ENCODE measurements at regions not wholly inside any gene's neighbourhood (a gene's known extent, or its start where the extent isn't known, plus 50 kb on each side); places are given as distances from the start of the nearest gene placed in this dataset.

DNA sequence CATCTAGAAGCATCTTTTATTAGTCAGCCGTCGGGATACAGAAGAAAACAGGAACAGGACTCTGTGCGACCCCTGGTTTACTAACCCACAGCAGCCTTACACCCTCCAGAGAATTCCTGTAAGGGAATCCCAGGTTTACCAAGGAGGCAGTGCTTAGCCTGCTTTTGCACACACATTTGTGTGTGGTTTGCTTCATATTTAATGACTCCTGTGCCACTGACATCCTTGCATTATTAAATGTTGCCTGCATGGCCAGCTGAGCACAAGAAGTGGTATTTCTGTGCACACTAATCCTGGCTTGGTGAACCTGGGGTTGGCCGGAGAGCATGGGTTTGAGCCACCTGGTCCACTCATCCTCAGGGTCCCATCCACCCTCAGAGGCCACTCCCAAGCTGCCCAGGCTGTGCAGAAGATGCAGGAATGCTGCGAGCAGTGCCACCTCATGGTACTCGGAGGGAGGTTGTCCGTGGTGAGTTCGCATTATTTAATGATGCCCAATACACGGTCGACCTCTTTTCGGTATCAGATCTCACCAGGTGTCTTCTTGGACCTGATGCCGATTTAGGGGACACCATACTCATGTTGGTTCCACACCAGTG, 152.4 kb upstream of the RTL1 start:
- H3K9ac ChIP-seq: no peak overlapping the region
- no peaks in the 10 kb centered on the region; the same call in 1 of the 2 replicates for H3K27me3 ChIP-seq (ENCODE audit: insufficient read depth, low read depth)
- no peak overlapping the region for H2AFZ ChIP-seq (ENCODE audit: low read depth)
- no peaks in the 10 kb centered on the region for H3K36me3 ChIP-seq (ENCODE audit: insufficient read depth)
- H3K4me1 ChIP-seq (ENCODE audit: low read depth, poor library complexity, severe bottlenecking): no peaks in the 10 kb centered on the region
- no peak overlapping the region for H3K27ac ChIP-seq
- TF ChIP-seq, protein P1, sequence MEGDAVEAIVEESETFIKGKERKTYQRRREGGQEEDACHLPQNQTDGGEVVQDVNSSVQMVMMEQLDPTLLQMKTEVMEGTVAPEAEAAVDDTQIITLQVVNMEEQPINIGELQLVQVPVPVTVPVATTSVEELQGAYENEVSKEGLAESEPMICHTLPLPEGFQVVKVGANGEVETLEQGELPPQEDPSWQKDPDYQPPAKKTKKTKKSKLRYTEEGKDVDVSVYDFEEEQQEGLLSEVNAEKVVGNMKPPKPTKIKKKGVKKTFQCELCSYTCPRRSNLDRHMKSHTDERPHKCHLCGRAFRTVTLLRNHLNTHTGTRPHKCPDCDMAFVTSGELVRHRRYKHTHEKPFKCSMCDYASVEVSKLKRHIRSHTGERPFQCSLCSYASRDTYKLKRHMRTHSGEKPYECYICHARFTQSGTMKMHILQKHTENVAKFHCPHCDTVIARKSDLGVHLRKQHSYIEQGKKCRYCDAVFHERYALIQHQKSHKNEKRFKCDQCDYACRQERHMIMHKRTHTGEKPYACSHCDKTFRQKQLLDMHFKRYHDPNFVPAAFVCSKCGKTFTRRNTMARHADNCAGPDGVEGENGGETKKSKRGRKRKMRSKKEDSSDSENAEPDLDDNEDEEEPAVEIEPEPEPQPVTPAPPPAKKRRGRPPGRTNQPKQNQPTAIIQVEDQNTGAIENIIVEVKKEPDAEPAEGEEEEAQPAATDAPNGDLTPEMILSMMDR (conservative IDR thresholded peaks at IDR 0.05; ENCODE audit: low read depth, low read length): no peak
- no peak overlapping the region for H3K4me2 ChIP-seq
- H3K79me2 ChIP-seq (ENCODE audit: insufficient read depth, low read depth): no peaks in the 10 kb centered on the region
- no peaks in the 10 kb centered on the region for H4K20me1 ChIP-seq (ENCODE audit: insufficient read depth)
- no peak overlapping the region for H3K4me3 ChIP-seq (IDR thresholded peaks at IDR 0.05; ENCODE audit: insufficient read depth, low read depth, low read length)

DNA sequence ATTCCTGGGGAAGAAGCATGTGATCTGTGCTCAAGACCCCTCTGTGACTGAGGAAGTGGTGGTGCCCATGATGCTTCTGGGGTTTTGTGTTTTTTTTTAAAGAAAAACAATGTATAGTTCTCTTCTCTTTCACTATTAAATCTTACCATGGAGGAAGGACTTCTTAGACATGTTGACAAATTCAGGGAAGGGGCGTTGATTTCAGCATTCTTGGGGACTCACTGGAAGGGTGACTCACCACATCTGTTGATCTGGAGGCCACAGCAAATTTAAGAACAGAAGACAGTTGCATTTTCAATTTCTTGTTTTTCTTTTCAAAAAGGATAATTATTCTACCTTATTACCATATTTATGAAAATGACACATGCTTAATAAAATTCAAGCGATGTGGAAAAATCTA, 152.9 kb upstream of the RTL1 start:
- H3K36me3 ChIP-seq (ENCODE audit: insufficient read depth): no peaks in the 10 kb centered on the region
- H3K4me3 ChIP-seq (IDR thresholded peaks at IDR 0.05; ENCODE audit: insufficient read depth, low read depth, low read length): no peak overlapping the region
- TF ChIP-seq, protein P1 (conservative IDR thresholded peaks at IDR 0.05; ENCODE audit: low read depth, low read length): no peak
- no peak overlapping the region for H3K4me2 ChIP-seq
- H4K20me1 ChIP-seq (ENCODE audit: insufficient read depth): no peaks in the 10 kb centered on the region
- H3K9ac ChIP-seq: no peak overlapping the region
- H3K4me1 ChIP-seq (ENCODE audit: low read depth, poor library complexity, severe bottlenecking): no peaks in the 10 kb centered on the region
- H3K27ac ChIP-seq: no peak overlapping the region
- H2AFZ ChIP-seq (ENCODE audit: low read depth): no peak overlapping the region
- H3K79me2 ChIP-seq (ENCODE audit: insufficient read depth, low read depth): no peaks in the 10 kb centered on the region
- H3K27me3 ChIP-seq (ENCODE audit: insufficient read depth, low read depth): no peaks in the 10 kb centered on the region; the same call in 1 of the 2 replicates

GRCh38 chr14:101057394-101057793, 153.9 kb upstream of the RTL1 start:
- no peak overlapping the region for H3K27ac ChIP-seq
- no peaks in the 10 kb centered on the region for H3K36me3 ChIP-seq (ENCODE audit: insufficient read depth)
- H4K20me1 ChIP-seq (ENCODE audit: insufficient read depth): no peaks in the 10 kb centered on the region
- no peaks in the 10 kb centered on the region; the same call in 1 of the 2 replicates for H3K27me3 ChIP-seq (ENCODE audit: insufficient read depth, low read depth)
- H3K4me2 ChIP-seq: no peak overlapping the region
- TF ChIP-seq, protein P1 (conservative IDR thresholded peaks at IDR 0.05; ENCODE audit: low read depth, low read length): no peak
- H3K4me3 ChIP-seq (IDR thresholded peaks at IDR 0.05; ENCODE audit: insufficient read depth, low read depth, low read length): no peak overlapping the region
- H3K79me2 ChIP-seq (ENCODE audit: insufficient read depth, low read depth): no peaks in the 10 kb centered on the region
- no peak overlapping the region for H2AFZ ChIP-seq (ENCODE audit: low read depth)
- H3K4me1 ChIP-seq (ENCODE audit: low read depth, poor library complexity, severe bottlenecking): no peaks in the 10 kb centered on the region
- H3K9ac ChIP-seq: no peak overlapping the region

DNA sequence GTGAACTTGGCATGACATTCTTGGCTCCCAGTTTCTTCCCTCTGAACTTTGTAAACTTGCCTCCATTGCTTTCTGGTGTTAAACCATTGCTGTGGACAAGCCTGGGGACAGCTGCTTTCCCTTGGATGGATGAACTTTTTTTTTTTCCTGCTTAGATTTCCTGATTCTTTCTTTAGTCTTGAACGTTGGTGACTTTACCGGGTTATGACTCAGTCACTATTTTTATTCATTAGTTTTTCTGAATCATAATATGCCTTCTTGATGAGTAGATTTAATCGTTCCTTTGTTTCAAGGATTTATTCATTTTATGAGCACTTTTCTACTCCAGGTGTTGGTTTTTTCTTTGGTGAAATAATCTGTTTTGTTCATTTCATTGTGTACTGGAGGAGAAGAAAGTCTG, 155.0 kb upstream of the RTL1 start:
- TF ChIP-seq, protein P1 (conservative IDR thresholded peaks at IDR 0.05; ENCODE audit: low read depth, low read length): no peak
- Histone ChIP-seq H3K4me1 (ENCODE audit: low read depth, poor library complexity, severe bottlenecking) (no peaks in the 10 kb centered on the region), H3K27ac (no peak overlapping the region), H3K79me2 (ENCODE audit: insufficient read depth, low read depth) (no peaks in the 10 kb centered on the region), H3K36me3 (ENCODE audit: insufficient read depth) (no peaks in the 10 kb centered on the region), H3K9ac (no peak overlapping the region), H3K4me3 (IDR thresholded peaks at IDR 0.05; ENCODE audit: insufficient read depth, low read depth, low read length) (no peak overlapping the region), H3K4me2 (no peak overlapping the region), H4K20me1 (ENCODE audit: insufficient read depth) (no peaks in the 10 kb centered on the region), H2AFZ (ENCODE audit: low read depth) (no peak overlapping the region), H3K27me3 (ENCODE audit: insufficient read depth, low read depth) (no peaks in the 10 kb centered on the region; the same call in 1 of the 2 replicates)
